Parathyroid adenoma (tissue), 2 donors: ENCODE measurements at regions not wholly inside any gene's neighbourhood (a gene's known extent, or its start where the extent isn't known, plus 50 kb on each side); places are given as distances from the start of the nearest gene placed in this dataset.

Source experiments
- H2AFZ ChIP-seq: fragments of 300-600 bp; sonication (generic); one replicate; pipeline ENCODE4 v1.7.0; 2017; ENCODE audit warnings: antibody characterized with exemption, mild to moderate bottlenecking
- H3K27ac ChIP-seq: fragments of 300-600 bp; sonication (generic); one replicate; pipeline ENCODE4 v1.7.0; 2017
- H3K27me3 ChIP-seq: fragments of 300-600 bp; sonication (generic); one replicate; pipeline ENCODE4 v1.7.0; 2017; ENCODE audit warnings: low read length; ENCODE audit not compliant: control insufficient read depth, insufficient read depth
- H3K36me3 ChIP-seq: fragments of 300-600 bp; sonication (generic); one replicate; pipeline ENCODE4 v1.7.0; 2017; ENCODE audit warnings: low read length; ENCODE audit not compliant: control insufficient read depth, insufficient read depth
- H3K4me1 ChIP-seq: fragments of 300-600 bp; sonication (generic); one replicate; pipeline ENCODE4 v1.7.0; 2017; ENCODE audit warnings: control low read depth
- H3K4me2 ChIP-seq: fragments of 300-600 bp; sonication (generic); one replicate; pipeline ENCODE4 v1.7.0; 2017; ENCODE audit warnings: low read length
- H3K4me3 ChIP-seq: fragments of 300-600 bp; sonication (generic); one replicate; pipeline ENCODE4 v1.7.0; 2017; ENCODE audit warnings: low read depth, low read length
- H3K79me2 ChIP-seq: fragments of 300-600 bp; sonication (generic); one replicate; pipeline ENCODE4 v1.7.0; 2017; ENCODE audit warnings: control low read depth
- H3K9ac ChIP-seq: fragments of 300-600 bp; sonication (generic); one replicate; pipeline ENCODE4 v1.7.0; 2017; ENCODE audit warnings: mild to moderate bottlenecking
- H3K9me3 ChIP-seq: fragments of 300-600 bp; sonication (generic); one replicate; pipeline ENCODE4 v1.7.0; 2017; ENCODE audit warnings: low read length; ENCODE audit not compliant: control insufficient read depth
- TF ChIP-seq, protein P1 (sequence below): fragments of 300-600 bp; sonication (generic); IDR thresholded peaks from one replicate; pipeline ENCODE4 v1.7.0; 2017; ENCODE audit warnings: antibody characterized with exemption, mild to moderate bottlenecking
- donor health status: primary hyperparathyroidism.

DNA sequence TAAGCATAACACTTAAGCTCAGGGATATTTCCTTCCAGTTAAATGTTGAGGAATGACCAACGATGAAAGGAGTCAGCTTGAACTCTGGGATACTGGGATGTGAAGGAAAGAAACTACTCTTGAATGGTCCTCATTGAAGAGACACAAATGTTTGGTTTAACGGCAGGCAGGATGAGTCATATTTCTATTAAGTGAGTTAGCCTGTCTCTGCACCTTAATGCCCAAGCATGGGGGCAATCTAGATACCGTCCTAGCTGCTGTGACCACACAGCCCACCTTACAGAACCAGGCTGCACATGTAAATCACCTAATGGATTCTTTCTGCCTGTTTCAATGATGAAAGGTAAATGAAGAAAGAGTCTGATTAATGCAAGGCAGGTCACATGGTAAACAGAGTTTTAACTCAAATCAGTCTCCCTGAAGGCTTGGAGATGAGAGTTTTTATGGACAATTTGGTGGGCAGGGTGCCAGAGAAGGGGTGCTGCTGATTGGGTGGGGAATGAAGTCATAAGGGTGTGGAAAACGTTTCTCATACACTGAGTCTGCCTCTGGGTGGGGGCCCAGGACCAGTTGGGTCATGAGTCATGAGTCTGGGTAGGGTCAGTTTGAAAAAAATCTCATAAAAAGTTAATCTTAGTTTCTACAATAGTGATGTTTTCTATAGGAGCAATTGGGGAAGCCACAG lies 144.6 kb upstream of the MMADHC start:
- TF ChIP-seq, protein P1, sequence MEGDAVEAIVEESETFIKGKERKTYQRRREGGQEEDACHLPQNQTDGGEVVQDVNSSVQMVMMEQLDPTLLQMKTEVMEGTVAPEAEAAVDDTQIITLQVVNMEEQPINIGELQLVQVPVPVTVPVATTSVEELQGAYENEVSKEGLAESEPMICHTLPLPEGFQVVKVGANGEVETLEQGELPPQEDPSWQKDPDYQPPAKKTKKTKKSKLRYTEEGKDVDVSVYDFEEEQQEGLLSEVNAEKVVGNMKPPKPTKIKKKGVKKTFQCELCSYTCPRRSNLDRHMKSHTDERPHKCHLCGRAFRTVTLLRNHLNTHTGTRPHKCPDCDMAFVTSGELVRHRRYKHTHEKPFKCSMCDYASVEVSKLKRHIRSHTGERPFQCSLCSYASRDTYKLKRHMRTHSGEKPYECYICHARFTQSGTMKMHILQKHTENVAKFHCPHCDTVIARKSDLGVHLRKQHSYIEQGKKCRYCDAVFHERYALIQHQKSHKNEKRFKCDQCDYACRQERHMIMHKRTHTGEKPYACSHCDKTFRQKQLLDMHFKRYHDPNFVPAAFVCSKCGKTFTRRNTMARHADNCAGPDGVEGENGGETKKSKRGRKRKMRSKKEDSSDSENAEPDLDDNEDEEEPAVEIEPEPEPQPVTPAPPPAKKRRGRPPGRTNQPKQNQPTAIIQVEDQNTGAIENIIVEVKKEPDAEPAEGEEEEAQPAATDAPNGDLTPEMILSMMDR, result no peak
- Histone ChIP-seq H3K4me1 (no peaks in the 10 kb centered on the region), H3K36me3 (no peaks in the 10 kb centered on the region), H3K79me2 (no peaks in the 10 kb centered on the region), H3K9me3 (no peaks in the 10 kb centered on the region), H3K27me3 (no peaks in the 10 kb centered on the region), H3K27ac (no peak overlapping the region), H3K4me2 (no peak overlapping the region), H3K4me3 (no peak overlapping the region), H2AFZ (no peak overlapping the region), H3K9ac (no peak overlapping the region)

DNA sequence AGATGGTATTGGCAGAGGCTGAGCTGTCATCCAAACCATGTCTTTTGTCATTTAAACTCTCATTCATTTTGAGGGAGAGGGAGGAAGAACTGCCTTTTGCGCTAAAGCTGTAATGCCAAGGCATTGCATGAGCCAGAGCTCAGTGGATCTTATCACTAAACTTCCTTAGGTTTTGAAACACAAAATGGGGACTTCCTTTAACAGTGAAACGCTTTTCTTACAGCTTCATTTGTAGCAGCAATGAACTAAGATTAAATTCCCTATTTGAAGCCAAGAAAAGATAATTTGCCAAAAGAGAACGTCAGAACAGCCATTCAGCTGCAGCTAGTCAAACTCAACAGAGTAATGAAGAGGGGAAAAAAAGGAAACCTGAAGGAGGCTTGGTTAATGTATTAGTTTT lies 143.5 kb upstream of the MMADHC start:
- Histone ChIP-seq H2AFZ (no peak overlapping the region), H3K79me2 (no peaks in the 10 kb centered on the region), H3K9ac (no peak overlapping the region), H3K4me2 (no peak overlapping the region), H3K9me3 (no peaks in the 10 kb centered on the region), H3K27ac (no peak overlapping the region), H3K36me3 (no peaks in the 10 kb centered on the region), H3K27me3 (no peaks in the 10 kb centered on the region), H3K4me3 (no peak overlapping the region), H3K4me1 (no peaks in the 10 kb centered on the region)
- TF ChIP-seq, protein P1, result no peak

DNA sequence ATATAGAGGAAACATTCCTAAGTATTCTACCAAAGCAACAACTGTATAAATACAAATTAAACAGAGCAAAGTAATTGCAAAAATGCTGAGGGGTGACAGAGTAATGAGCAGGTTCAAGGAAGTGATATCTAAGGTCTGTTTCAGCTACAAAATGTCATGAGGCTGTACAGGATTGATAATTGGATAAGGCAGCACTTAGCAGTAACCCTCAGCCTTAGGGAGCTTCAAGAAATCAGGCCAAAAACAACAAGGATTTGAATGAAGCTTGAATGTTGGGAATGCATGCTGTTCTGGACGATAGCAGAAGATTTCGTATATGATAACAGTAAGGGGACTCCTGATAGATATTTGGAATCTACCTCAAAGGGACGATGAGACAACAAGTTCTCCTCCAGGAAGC lies 142.0 kb upstream of the MMADHC start:
- Histone ChIP-seq H3K4me3 (no peak overlapping the region), H2AFZ (no peak overlapping the region), H3K9ac (no peak overlapping the region), H3K27me3 (no peaks in the 10 kb centered on the region), H3K79me2 (no peaks in the 10 kb centered on the region), H3K36me3 (no peaks in the 10 kb centered on the region), H3K27ac (no peak overlapping the region), H3K9me3 (no peaks in the 10 kb centered on the region), H3K4me1 (no peaks in the 10 kb centered on the region), H3K4me2 (no peak overlapping the region)
- TF ChIP-seq, protein P1, result no peak

DNA sequence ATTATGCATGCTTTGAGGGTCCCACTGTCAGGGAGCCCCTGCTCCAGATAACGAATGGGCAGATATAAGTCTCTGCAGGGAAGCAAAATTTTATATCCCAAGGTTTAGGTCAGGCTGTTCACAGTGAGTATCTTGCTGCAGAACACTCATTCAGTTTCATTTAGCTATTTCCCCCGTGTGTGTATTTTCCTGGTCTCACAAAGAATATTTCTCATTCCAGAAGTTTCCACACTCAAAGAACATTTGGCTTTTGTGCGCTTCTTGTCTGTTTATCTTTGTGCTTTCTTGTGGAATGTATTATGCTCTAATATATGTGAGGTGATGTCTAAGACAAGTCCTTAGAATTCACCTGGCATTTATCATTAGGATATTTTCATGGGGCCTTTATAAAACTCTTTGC lies 140.4 kb upstream of the MMADHC start:
- Histone ChIP-seq H3K9ac (no peak overlapping the region), H3K4me2 (no peak overlapping the region), H3K79me2 (no peaks in the 10 kb centered on the region), H2AFZ (no peak overlapping the region), H3K9me3 (no peaks in the 10 kb centered on the region), H3K36me3 (no peaks in the 10 kb centered on the region), H3K27me3 (no peaks in the 10 kb centered on the region), H3K4me1 (no peaks in the 10 kb centered on the region), H3K27ac (no peak overlapping the region), H3K4me3 (no peak overlapping the region)
- TF ChIP-seq, protein P1, result no peak

DNA sequence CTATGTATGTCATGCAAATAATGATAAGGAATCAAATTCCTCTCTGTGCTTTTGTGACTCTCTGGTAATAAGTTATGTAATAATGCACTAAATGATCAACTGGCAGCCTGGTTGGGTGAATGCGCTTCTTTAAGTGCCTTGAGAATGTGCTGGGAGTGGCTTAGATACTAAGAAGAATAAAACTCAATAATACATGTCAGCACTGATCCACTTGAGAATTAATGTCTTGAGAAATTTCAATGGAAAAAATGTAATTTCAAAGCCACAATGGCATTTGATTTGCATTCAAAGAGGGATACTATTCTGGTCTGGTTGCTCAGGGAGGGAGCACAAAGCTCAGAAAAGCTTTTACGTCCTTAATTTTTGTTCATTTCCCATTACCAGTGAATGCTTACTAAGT lies 137.7 kb upstream of the MMADHC start:
- no peak overlapping the region for H3K9ac ChIP-seq
- no peaks in the 10 kb centered on the region for H3K9me3 ChIP-seq
- H3K4me2 ChIP-seq, result no peak overlapping the region
- no peak overlapping the region for H3K27ac ChIP-seq
- no peak overlapping the region for H2AFZ ChIP-seq
- no peaks in the 10 kb centered on the region for H3K36me3 ChIP-seq
- no peaks in the 10 kb centered on the region for H3K27me3 ChIP-seq
- H3K79me2 ChIP-seq, result no peaks in the 10 kb centered on the region
- no peak overlapping the region for H3K4me3 ChIP-seq
- TF ChIP-seq, protein P1, result no peak
- no peaks in the 10 kb centered on the region for H3K4me1 ChIP-seq
